AG04450 (cell line): ENCODE measurements at regions not wholly inside any gene's neighbourhood (a gene's known extent, or its start where the extent isn't known, plus 50 kb on each side); places are given as distances from the start of the nearest gene placed in this dataset.

Experiments used
- CTCF ChIA-PET: fragments of 300-600, 350-600 bp; formaldehyde crosslinking; extraction: SDS; loops from one replicate; lab custom pipeline; 2022; ENCODE audit warnings: antibody characterized with exemption, inconsistent platforms; lab: Charles Lee
- POLR2A ChIA-PET: fragments of 350-600 bp; formaldehyde crosslinking; extraction: SDS; loops from one replicate; lab custom pipeline; 2021; ENCODE audit warnings: antibody characterized with exemption, inconsistent platforms; lab: Yijun Ruan, JAX
- DNase-seq: peaks from one replicate; pipeline ENCODE4 v3.0.0-alpha.2; 2011; ENCODE audit warnings: low read depth, low spot score
- H3K27ac ChIP-seq: one replicate; pipeline ENCODE4 v1.5.1; 2012; ENCODE audit warnings: low read depth, low read length, control low read depth
- H3K27me3 ChIP-seq: one replicate; pipeline ENCODE4 v1.6.0; 2012; ENCODE audit warnings: low read length; ENCODE audit not compliant: control insufficient read depth, insufficient read depth
- H3K4me3 ChIP-seq: 2 replicates; pipeline ENCODE4 v1.5.1; 2011; ENCODE audit warnings: mild to moderate bottlenecking, low read depth, low read length, control low read depth
- H3K9me3 ChIP-seq: 2 replicates; pipeline ENCODE4 v1.5.1; 2012; ENCODE audit warnings: low read length; ENCODE audit not compliant: control insufficient read depth, insufficient read depth
- CTCF ChIP-seq: IDR thresholded peaks from 2 replicates; pipeline ENCODE4 v1.5.1; 2011; ENCODE audit warnings: low read depth, low read length, control low read depth, inconsistent platforms

DNA sequence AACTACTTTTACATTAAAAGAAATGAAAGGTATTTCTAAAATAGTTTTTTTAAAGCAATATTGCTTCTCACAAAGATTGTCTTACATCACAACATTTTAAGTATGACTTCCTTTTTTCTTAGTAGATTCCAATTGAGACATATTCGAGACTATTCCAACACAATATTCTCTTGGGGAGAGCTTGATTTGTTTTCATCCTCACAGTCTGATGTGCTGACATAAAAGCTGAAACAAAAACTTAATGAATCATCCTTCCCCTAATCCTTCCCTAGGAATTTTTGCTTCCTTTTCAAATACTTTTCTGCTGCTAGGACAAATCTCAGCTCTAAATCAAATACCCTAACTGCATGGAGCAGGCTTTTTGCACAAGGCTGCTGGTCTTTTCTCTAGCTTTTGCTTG lies 245.8 kb upstream of the MAP3K1 start:
- POLR2A ChIA-PET: no interaction called here
- TF ChIP-seq CTCF: no peak
- Histone ChIP-seq H3K27ac (no peak overlapping the region), H3K9me3 (no peaks in the 10 kb centered on the region), H3K27me3 (no peaks in the 10 kb centered on the region), H3K4me3 (no peak overlapping the region)
- no peak for DNase-seq
- CTCF ChIA-PET: interaction anchor here (1.1 to 1.6 kb wide), 2 partner anchors 269 to 298 kb away, joined by 3 to 5 read pairs; no protein-coding TSS in a partner anchor

DNA sequence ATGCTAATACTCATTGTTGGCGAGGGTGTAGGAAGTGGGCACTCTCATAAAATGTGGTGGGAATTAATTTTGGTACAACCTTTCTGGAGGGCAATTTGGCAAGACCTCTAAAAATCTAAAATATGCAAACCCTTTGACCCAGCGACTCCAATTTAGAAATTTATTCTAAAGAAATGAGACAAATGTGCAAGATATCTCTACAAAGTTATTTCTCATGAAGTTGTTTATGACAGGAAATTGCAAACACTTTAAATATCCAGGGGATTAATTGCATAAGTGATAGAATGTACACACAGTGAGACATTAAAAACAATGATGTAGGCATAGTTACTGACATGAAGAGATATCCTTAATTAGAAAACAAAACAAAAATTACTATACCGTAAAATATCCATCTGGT lies 246.3 kb upstream of the MAP3K1 start:
- no peak overlapping the region for H3K27ac ChIP-seq
- no peak overlapping the region for H3K4me3 ChIP-seq
- no peaks in the 10 kb centered on the region for H3K9me3 ChIP-seq
- ChIA-PET POLR2A (no interaction called here), CTCF (interaction anchor here (1.1 kb wide), 1 partner anchor 298 kb away, joined by 3 read pairs; no protein-coding TSS in a partner anchor)
- TF ChIP-seq CTCF: no peak
- H3K27me3 ChIP-seq: no peaks in the 10 kb centered on the region
- DNase-seq: no peak

DNA sequence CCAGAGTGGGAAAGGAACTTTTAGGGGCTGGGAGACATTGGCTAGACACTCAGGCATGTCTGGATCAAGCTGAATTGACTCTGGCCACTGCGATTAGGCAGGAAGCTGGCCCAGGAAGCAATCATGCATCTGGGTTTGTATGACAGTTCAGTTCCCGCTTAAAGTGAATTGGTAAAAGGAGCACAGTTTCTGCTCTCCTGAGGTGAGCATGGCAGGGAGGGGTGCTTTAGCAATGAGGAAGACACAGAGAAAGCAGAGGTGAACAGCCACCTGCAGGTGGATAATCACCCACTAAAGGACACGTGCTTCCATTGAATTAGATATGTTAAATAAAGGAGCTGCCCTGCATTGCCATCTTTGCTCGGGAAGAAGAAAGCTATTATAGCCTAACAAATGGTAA lies 248.1 kb upstream of the MAP3K1 start:
- H3K27me3 ChIP-seq: no peaks in the 10 kb centered on the region

GRCh38 chr5:56566374-56567249 lies 248.7 kb upstream of the MAP3K1 start:
- TF ChIP-seq CTCF: no peak
- ChIA-PET CTCF (no interaction called here), POLR2A (no interaction called here)
- no peak overlapping the region for H3K4me3 ChIP-seq
- no peaks in the 10 kb centered on the region for H3K27me3 ChIP-seq
- no peaks in the 10 kb centered on the region for H3K9me3 ChIP-seq
- no peak overlapping the region for H3K27ac ChIP-seq
- DNase-seq: no peak

More for the DNA sequence above, 248.1 kb upstream of the MAP3K1 start:
- no peak for TF ChIP-seq CTCF
- no peak for DNase-seq
- POLR2A ChIA-PET: no interaction called here
- CTCF ChIA-PET: no interaction called here
- Histone ChIP-seq H3K27ac (no peak overlapping the region), H3K4me3 (no peak overlapping the region), H3K9me3 (no peaks in the 10 kb centered on the region)

DNA sequence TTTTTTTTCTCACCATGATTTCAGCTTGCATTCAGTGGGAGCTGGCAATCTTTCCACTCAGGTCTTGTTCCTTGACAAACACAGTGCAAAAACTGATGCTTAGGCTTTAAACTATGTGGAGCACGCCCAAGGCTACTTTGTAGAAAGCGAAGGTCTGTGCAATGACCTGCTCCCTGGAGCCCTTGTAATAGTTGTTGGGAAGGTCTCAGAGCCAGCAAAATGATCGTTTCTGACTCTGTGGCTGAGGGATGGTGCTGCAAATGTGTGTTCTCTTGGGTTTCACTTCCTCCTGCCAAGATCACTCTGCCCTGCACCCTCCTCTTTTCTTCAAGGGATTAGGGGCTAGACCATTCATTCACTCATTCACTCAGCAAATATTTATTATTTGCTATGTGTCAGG lies 249.7 kb upstream of the MAP3K1 start:
- Histone ChIP-seq H3K27ac (no peak overlapping the region), H3K9me3 (no peaks in the 10 kb centered on the region), H3K4me3 (no peak overlapping the region), H3K27me3 (no peaks in the 10 kb centered on the region)
- DNase-seq: no peak
- CTCF ChIA-PET: no interaction called here
- POLR2A ChIA-PET: interaction anchor here (1.0 kb wide), 1 partner anchor 12 kb away, joined by 3 read pairs; no protein-coding TSS in a partner anchor
- no peak for TF ChIP-seq CTCF
